ENCODE measurements at regions not wholly inside any gene's neighbourhood (a gene's known extent, or its start where the extent isn't known, plus 50 kb on each side); places are given as distances from the start of the nearest gene placed in this dataset.

DNA sequence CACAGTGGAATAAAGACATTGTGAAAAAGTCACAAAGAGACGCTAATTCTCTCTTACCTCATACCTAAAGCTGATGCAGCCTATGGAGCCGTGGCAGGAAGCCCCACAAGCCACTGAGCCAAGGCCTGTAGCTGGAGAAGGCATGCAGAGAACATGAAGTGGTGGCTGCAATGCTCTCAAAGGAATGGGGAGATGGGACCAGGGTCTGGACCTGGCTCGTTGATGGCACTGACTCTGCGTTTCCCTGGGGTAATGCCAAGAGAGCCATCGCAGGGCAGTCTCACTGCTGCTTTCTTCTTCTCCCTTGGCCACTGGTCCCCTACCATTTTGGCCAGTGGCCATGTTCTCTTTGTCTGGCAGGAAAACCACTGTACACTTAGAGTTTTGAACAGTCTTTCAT is 329.9 kb upstream of the ZMIZ1 start:
- TF ChIP-seq EZH2phosphoT487 (IDR thresholded peaks at IDR 0.05; ENCODE audit: borderline replicate concordance): no peak
- TF ChIP-seq CEBPB (IDR thresholded peaks at IDR 0.05; ENCODE audit: low read depth): no peak
- TF ChIP-seq, protein P1, sequence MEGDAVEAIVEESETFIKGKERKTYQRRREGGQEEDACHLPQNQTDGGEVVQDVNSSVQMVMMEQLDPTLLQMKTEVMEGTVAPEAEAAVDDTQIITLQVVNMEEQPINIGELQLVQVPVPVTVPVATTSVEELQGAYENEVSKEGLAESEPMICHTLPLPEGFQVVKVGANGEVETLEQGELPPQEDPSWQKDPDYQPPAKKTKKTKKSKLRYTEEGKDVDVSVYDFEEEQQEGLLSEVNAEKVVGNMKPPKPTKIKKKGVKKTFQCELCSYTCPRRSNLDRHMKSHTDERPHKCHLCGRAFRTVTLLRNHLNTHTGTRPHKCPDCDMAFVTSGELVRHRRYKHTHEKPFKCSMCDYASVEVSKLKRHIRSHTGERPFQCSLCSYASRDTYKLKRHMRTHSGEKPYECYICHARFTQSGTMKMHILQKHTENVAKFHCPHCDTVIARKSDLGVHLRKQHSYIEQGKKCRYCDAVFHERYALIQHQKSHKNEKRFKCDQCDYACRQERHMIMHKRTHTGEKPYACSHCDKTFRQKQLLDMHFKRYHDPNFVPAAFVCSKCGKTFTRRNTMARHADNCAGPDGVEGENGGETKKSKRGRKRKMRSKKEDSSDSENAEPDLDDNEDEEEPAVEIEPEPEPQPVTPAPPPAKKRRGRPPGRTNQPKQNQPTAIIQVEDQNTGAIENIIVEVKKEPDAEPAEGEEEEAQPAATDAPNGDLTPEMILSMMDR (IDR thresholded peaks at IDR 0.05 in 2 of 3, conservative IDR thresholded peaks at IDR 0.05 in 1 of 3; ENCODE audit: borderline replicate concordance in 1 of 3, insufficient read depth in 1 of 3, low read depth in 2 of 3, low read length in 2 of 3): no peak
- no peak for TF ChIP-seq POLR2AphosphoS5 (IDR thresholded peaks at IDR 0.05; ENCODE audit: low read depth, low read length)
- no peak for TF ChIP-seq TCF7L2 (IDR thresholded peaks at IDR 0.05; ENCODE audit: borderline replicate concordance, extremely low read depth, insufficient read depth, insufficient read length)
- no peak for TF ChIP-seq EZH2 (IDR thresholded peaks at IDR 0.05)
- no peak for TF ChIP-seq EGR1 (IDR thresholded peaks at IDR 0.05; ENCODE audit: low read depth)
- TF ChIP-seq, protein P2, sequence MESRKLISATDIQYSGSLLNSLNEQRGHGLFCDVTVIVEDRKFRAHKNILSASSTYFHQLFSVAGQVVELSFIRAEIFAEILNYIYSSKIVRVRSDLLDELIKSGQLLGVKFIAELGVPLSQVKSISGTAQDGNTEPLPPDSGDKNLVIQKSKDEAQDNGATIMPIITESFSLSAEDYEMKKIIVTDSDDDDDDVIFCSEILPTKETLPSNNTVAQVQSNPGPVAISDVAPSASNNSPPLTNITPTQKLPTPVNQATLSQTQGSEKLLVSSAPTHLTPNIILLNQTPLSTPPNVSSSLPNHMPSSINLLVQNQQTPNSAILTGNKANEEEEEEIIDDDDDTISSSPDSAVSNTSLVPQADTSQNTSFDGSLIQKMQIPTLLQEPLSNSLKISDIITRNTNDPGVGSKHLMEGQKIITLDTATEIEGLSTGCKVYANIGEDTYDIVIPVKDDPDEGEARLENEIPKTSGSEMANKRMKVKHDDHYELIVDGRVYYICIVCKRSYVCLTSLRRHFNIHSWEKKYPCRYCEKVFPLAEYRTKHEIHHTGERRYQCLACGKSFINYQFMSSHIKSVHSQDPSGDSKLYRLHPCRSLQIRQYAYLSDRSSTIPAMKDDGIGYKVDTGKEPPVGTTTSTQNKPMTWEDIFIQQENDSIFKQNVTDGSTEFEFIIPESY (IDR thresholded peaks at IDR 0.05; ENCODE audit: extremely low read depth, insufficient replicate concordance, low read length): no peak
- no peak for TF ChIP-seq POLR2A (IDR thresholded peaks at IDR 0.05; ENCODE audit: borderline replicate concordance, extremely low read depth, insufficient read depth, insufficient read length)
- TF ChIP-seq, protein P3, sequence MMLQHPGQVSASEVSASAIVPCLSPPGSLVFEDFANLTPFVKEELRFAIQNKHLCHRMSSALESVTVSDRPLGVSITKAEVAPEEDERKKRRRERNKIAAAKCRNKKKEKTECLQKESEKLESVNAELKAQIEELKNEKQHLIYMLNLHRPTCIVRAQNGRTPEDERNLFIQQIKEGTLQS (IDR thresholded peaks at IDR 0.05): no peak

Data from HCT116 (cell line).